ENCODE measurements at regions not wholly inside any gene's neighbourhood (a gene's known extent, or its start where the extent isn't known, plus 50 kb on each side); places are given as distances from the start of the nearest gene placed in this dataset.

DNA sequence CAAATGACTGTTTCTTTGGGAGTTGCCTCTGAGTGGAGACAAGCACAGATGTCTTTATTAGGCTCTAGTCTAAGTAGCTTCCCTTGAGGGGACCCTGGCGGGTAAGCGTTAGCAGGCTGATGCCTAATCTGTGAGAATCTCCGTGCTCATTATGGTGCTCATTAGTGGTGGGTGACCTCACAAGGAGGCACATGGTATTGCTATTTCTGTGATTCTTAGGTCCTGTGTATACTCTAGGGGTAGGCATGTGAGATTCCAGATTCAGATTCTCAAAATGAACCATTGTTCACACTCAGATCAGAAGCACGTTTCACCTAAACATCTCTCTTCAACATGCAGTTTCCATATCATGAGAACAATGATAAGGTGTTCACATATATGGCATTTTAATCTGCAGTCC is 809.7 kb downstream of the NR2F2 start:
- no peaks in the 10 kb centered on the region; the same call in 1 of the 2 replicates for H3K9me3 ChIP-seq (replicated peaks; ENCODE audit: control insufficient read depth, insufficient read depth, low read depth, low read length)
- FAIRE-seq, result no peak

More for the DNA sequence above, 809.7 kb downstream of the NR2F2 start:
- in situ Hi-C loops (cut with MboI), result no loop called here
- TF ChIP-seq ZNF384 (IDR thresholded peaks at IDR 0.05; ENCODE audit: low read depth, low read length) (no peak), E2F4 (CRISPR knock-in tag; IDR thresholded peaks at IDR 0.05; ENCODE audit: low read depth) (no peak), ZNF583 (CRISPR knock-in tag; IDR thresholded peaks at IDR 0.05) (no peak), E4F1 (CRISPR knock-in tag; IDR thresholded peaks at IDR 0.05; ENCODE audit: borderline replicate concordance) (no peak), CBX1 (IDR thresholded peaks at IDR 0.05; ENCODE audit: low read depth) (no peak), YBX1 (IDR thresholded peaks at IDR 0.05) (no peak), ZC3H4 (CRISPR knock-in tag; IDR thresholded peaks at IDR 0.05; ENCODE audit: borderline replicate concordance) (no peak), ZNF586 (CRISPR knock-in tag; conservative IDR thresholded peaks at IDR 0.05) (no peak), TFE3 (CRISPR knock-in tag; IDR thresholded peaks at IDR 0.05) (no peak), ZNF253 (CRISPR knock-in tag; conservative IDR thresholded peaks at IDR 0.05) (no peak), HBP1 (CRISPR knock-in tag; IDR thresholded peaks at IDR 0.05) (no peak), SMAD4 (CRISPR knock-in tag; conservative IDR thresholded peaks at IDR 0.05) (no peak), TFAM (CRISPR knock-in tag; conservative IDR thresholded peaks at IDR 0.05) (no peak), NFE2 (IDR thresholded peaks at IDR 0.05; ENCODE audit: low read depth) (no peak), FOXP1 (CRISPR knock-in tag; IDR thresholded peaks at IDR 0.05) (no peak), SIX5 (IDR thresholded peaks at IDR 0.05; ENCODE audit: borderline replicate concordance in 1 of 2, insufficient read depth in 1 of 2, low read depth in 1 of 2, low read length in 2 of 2) (no peak)
- TF ChIP-seq, protein P1, sequence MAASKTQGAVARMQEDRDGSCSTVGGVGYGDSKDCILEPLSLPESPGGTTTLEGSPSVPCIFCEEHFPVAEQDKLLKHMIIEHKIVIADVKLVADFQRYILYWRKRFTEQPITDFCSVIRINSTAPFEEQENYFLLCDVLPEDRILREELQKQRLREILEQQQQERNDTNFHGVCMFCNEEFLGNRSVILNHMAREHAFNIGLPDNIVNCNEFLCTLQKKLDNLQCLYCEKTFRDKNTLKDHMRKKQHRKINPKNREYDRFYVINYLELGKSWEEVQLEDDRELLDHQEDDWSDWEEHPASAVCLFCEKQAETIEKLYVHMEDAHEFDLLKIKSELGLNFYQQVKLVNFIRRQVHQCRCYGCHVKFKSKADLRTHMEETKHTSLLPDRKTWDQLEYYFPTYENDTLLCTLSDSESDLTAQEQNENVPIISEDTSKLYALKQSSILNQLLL (CRISPR knock-in tag; IDR thresholded peaks at IDR 0.05; ENCODE audit: borderline replicate concordance), result no peak
- no peaks in the 10 kb centered on the region for H3K36me3 ChIP-seq (ENCODE audit: control insufficient read depth, insufficient read depth, low read length)
- no peak for ATAC-seq
- H2AFZ ChIP-seq (ENCODE audit: low read depth, low read length), result no peak overlapping the region
- H4K20me1 ChIP-seq (replicated peaks; ENCODE audit: control insufficient read depth, insufficient read depth, low read length), result no peaks in the 10 kb centered on the region
- no peak overlapping the region for H3K27ac ChIP-seq (ENCODE audit: extremely low read depth, low read depth, low read length)
- BruUV-seq (replicated peaks), result no TSS peak
- no peak overlapping the region for H3K9ac ChIP-seq (ENCODE audit: insufficient read depth in 1 of 2, low read depth in 2 of 2, low read length in 2 of 2)
- no peaks in the 10 kb centered on the region for H3K27me3 ChIP-seq (ENCODE audit: control insufficient read depth in 2 of 2, insufficient read depth in 2 of 2, low read length in 2 of 2)
- H3K4me3 ChIP-seq, result no peak overlapping the region
- H3K79me2 ChIP-seq (ENCODE audit: control insufficient read depth, insufficient read depth, low read length), result no peaks in the 10 kb centered on the region
- intact Hi-C loops (cut with micrococcal nuclease), result no loop called here
- no peaks in the 10 kb centered on the region for H3K4me1 ChIP-seq (replicated peaks in 1 of 2; ENCODE audit: control insufficient read depth in 2 of 2, insufficient read depth in 2 of 2, low read length in 2 of 2)
- H3K4me2 ChIP-seq (ENCODE audit: insufficient read depth, low read length), result no peak overlapping the region
- WGBS (ENCODE audit: insufficient coverage, low coverage, missing lambda C conversion rate), result 0% methylated on average over 4 of the region's 4 CpGs
- ChIA-PET CTCF (ENCODE audit: low intra/inter-chr PET ratio) (no interaction called here), POLR2A (no interaction called here)
- DNase-seq (ENCODE audit: extremely low read depth in 1 of 4, low spot score in 3 of 4), result no peak
- H3K9me1 ChIP-seq (ENCODE audit: control insufficient read depth, insufficient read depth, low read length), result no peaks in the 10 kb centered on the region

All from K562 (cell line).